C4-2B (cell line): ENCODE measurements at regions not wholly inside any gene's neighbourhood (a gene's known extent, or its start where the extent isn't known, plus 50 kb on each side); places are given as distances from the start of the nearest gene placed in this dataset.

Experiments
- H3K27ac ChIP-seq: fragments of 450-650 bp; 2 replicates; pipeline ENCODE4 v1.5.1; 2017
- ZFX ChIP-seq: fragments of 450-650 bp; IDR thresholded peaks from 2 replicates; pipeline ENCODE4 v1.6.1; 2017
- TF ChIP-seq, protein P1 (sequence below): fragments of 450-650 bp; conservative IDR thresholded peaks from 2 replicates; pipeline ENCODE4 v1.5.1; 2017; ENCODE audit warnings: mild to moderate bottlenecking

DNA sequence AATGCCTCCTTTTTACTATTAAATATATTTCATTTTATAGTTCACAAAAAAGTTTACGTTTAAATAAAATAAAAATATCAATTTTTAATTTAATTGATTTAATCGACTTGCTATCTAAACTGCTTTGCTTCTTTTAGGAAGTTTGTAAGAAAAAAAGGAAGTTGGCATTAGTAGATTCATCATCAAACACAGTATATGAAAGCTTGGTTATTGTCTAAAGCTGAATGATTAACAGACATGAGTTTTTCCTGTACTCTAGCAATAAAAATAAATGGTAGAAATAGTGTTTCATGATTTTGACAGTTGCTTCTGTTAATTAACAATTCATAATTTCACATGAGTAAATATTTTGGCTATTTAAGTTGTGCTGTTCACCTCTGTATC, 1285.5 kb upstream of the GJE1 start:
- H3K27ac ChIP-seq, result no peak overlapping the region
- TF ChIP-seq, protein P1, sequence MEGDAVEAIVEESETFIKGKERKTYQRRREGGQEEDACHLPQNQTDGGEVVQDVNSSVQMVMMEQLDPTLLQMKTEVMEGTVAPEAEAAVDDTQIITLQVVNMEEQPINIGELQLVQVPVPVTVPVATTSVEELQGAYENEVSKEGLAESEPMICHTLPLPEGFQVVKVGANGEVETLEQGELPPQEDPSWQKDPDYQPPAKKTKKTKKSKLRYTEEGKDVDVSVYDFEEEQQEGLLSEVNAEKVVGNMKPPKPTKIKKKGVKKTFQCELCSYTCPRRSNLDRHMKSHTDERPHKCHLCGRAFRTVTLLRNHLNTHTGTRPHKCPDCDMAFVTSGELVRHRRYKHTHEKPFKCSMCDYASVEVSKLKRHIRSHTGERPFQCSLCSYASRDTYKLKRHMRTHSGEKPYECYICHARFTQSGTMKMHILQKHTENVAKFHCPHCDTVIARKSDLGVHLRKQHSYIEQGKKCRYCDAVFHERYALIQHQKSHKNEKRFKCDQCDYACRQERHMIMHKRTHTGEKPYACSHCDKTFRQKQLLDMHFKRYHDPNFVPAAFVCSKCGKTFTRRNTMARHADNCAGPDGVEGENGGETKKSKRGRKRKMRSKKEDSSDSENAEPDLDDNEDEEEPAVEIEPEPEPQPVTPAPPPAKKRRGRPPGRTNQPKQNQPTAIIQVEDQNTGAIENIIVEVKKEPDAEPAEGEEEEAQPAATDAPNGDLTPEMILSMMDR, result no peak
- TF ChIP-seq ZFX, result no peak

DNA sequence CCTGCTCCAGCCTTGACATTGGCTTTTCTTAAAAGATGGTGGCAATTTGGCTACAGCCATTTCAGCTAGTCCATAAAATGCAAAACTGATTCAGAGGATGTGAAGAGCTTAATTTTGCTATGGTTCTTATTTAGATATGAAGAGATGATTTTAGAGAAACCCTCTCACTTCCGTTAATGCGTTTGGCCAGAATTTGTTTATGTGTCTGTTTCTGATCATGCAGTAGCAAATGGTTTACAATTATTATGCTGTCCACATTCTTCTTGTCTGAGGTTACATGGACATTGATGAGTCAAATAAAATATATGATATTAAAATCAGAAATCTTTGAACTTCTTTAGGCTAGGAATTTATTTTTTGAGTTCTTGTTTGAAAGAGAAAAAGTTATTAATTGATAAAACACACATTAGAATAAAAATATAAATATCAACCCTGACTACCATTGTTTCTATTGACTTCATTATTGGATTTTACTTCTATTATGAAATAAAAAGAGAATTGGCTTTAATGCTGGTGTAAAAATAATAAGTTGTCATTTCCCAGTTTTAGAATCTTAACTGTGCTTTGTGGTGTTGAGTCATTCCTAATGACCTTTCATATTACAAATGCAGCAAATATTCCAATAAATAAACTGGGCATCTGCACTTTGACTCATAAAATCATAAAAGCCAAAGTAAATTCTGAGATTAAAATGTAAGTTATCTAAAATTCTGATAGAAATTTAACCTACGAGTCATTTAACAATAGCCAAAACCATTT, 1286.0 kb upstream of the GJE1 start:
- no peak overlapping the region for H3K27ac ChIP-seq
- no peak for TF ChIP-seq ZFX
- TF ChIP-seq, protein P1, result no peak

DNA sequence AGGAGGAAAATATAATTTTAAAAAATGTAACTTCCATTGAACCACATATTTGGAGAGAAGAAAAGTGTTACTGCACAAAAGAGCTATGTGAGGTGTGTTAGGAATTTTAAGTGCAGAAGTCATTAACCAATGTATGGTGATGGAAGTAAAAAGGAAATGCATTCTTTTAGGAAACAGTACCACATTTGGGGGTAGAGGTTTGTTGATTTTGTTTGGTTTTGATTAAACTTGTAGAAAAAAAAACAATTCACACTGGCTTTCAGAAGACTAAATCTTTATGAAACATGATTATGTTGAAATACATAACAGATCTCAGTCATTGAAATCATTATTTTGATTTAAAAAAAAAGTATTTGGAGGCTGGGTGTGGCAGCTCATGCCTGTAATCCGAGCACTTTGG, 1287.0 kb upstream of the GJE1 start:
- TF ChIP-seq, protein P1, result no peak
- no peak for TF ChIP-seq ZFX

DNA sequence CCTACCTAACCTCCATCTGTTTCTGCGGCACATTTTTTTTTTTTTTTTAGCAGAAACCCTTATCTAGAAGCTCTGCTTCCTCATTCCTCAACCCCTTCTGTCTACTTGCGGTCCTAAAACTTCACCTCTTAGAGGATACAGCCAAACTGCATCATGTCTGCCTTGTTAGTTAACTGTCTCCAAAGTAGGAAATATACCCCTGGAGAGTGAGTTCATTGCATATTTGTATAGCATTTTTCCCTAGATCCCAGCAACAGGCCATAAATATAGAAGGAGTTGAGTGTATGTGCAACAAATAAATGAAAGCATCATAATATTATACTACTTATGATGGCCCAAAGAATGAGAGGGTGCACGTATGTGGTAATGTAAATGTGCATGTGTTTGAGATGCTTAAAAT, 1288.6 kb upstream of the GJE1 start:
- TF ChIP-seq ZFX, result no peak
- TF ChIP-seq, protein P1, result no peak
- no peak overlapping the region for H3K27ac ChIP-seq

More for the DNA sequence above, 1287.0 kb upstream of the GJE1 start:
- no peak overlapping the region for H3K27ac ChIP-seq

DNA sequence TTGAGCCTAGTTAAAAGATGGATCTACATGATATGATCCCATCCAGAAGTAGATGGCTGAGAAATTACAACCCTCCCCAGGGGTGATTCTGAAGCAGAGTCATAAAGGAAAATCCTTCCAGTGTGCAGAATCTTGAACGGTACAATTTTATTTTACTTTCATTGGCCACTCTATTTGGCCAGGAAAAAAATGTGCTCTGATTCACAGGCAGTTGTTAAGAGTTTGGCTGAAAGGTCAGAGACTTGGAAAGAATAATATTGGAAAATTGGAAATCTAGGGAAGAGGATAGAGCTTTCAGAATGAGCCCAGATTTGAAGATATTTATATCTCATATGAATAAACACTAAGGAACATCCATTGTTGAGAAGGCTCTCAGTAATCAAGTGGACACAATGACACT, 1299.3 kb upstream of the GJE1 start:
- H3K27ac ChIP-seq, result no peak overlapping the region
- TF ChIP-seq ZFX, result no peak
- TF ChIP-seq, protein P1, result no peak

DNA sequence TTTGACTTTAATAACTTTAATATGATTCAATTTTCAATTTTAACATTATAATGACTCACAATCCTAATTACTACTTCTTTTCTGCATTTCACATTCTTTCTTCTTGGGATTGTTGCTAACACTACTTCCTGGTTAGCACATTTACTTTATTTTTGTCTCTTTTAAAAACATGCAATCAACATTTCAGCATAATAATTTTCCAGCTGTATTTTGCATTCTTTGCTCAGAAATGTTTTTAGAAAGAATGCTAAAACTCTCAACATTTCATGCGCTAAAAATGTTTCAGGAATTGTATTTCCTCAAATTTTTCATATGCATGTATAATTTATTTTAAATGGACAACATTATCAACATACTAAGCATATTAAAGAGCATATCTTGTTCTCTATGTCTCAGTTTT, 1302.1 kb upstream of the GJE1 start:
- TF ChIP-seq, protein P1, result no peak
- no peak for TF ChIP-seq ZFX
- no peak overlapping the region for H3K27ac ChIP-seq

DNA sequence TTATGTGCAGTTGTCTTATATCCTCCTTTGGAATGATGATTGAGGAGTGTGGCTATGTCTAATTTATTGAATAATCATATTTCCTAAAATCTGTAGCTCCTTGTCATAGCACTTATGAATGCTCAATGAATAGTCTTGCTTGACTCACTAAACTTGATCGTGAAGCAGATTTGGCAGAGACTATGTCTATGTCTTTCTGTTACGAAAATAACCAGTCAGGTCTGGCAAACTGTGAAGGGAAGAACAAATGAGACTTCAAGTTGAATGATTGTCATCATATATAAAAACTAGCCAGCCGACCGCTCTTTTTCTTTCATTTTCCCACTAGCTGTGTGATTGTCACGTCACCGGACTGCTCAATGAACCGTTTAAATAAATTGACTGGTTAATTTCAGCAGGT, 1303.9 kb upstream of the GJE1 start:
- TF ChIP-seq, protein P1, result no peak
- no peak for TF ChIP-seq ZFX
- no peak overlapping the region for H3K27ac ChIP-seq
